Fibroblast of mammary gland (primary cell): ENCODE measurements at regions not wholly inside any gene's neighbourhood (a gene's known extent, or its start where the extent isn't known, plus 50 kb on each side); places are given as distances from the start of the nearest gene placed in this dataset.
"Not testable (repeated sequence)": the region's sequence is repeated elsewhere in the genome, so short reads cannot be mapped to it uniquely, and the experiment has no call there.

Source experiments
- DNase-seq: peaks from one replicate; pipeline ENCODE4 v3.0.0-alpha.2; 2010; ENCODE audit warnings: low read depth
- H3K4me3 ChIP-seq: 2 replicates; pipeline ENCODE4 v1.5.1; 2011; ENCODE audit warnings: low read depth, mild to moderate bottlenecking, low read length, moderate library complexity; ENCODE audit not compliant: control insufficient read depth
- CTCF ChIP-seq: conservative IDR thresholded peaks from 2 replicates; pipeline ENCODE4 v1.5.1; 2011; ENCODE audit warnings: low read depth, low read length, inconsistent platforms; ENCODE audit not compliant: control insufficient read depth, insufficient read depth

GRCh38 chr5:67935908-67936566 is 279.5 kb upstream of the PIK3R1 start:
- no peak for TF ChIP-seq CTCF
- no peak overlapping the region for H3K4me3 ChIP-seq
- no peak for DNase-seq

- H3K4me3 ChIP-seq = no peak overlapping the region
- peak; percentile 17 for DNase-seq
- no peak for TF ChIP-seq CTCF
Measured at GRCh38 chr5:67934976-67935375, 280.6 kb upstream of the PIK3R1 start.

GRCh38 chr5:67925511-67925910 is 290.0 kb upstream of the PIK3R1 start:
- no peak for DNase-seq
- no peak overlapping the region for H3K4me3 ChIP-seq
- TF ChIP-seq CTCF = no peak

- TF ChIP-seq CTCF = no peak
- no peak for DNase-seq
Measured at GRCh38 chr5:67921004-67921601, 294.5 kb upstream of the PIK3R1 start.

GRCh38 chr5:67919532-67919931 is 296.0 kb upstream of the PIK3R1 start:
- H3K4me3 ChIP-seq, DNase-seq: not testable (repeated sequence)

More at GRCh38 chr5:67921004-67921601, 294.5 kb upstream of the PIK3R1 start:
- no peak overlapping the region for H3K4me3 ChIP-seq

GRCh38 chr5:67917561-67917960 is 298.0 kb upstream of the PIK3R1 start:
- TF ChIP-seq CTCF = no peak
- H3K4me3 ChIP-seq = no peak overlapping the region
- no peak for DNase-seq

GRCh38 chr5:67910546-67910945 is 305.0 kb upstream of the PIK3R1 start:
- DNase-seq = no peak
- H3K4me3 ChIP-seq = no peak overlapping the region
- TF ChIP-seq CTCF = no peak
